Stimulated activated CD4-positive, alpha-beta T cell treated with anti-CD3 and anti-CD28 coated beads, Interleukin-2, amount 100 ng/mL, for 24 hours (primary cell): ENCODE measurements at regions not wholly inside any gene's neighbourhood (a gene's known extent, or its start where the extent isn't known, plus 50 kb on each side); places are given as distances from the start of the nearest gene placed in this dataset.
"Not testable (repeated sequence)": the region's sequence is repeated elsewhere in the genome, so short reads cannot be mapped to it uniquely, and the experiment has no call there.

Experiments used
- DNase-seq, 2 donors: peaks; one replicate each; pipeline ENCODE4 v3.0.0-alpha.2; 2020

DNA sequence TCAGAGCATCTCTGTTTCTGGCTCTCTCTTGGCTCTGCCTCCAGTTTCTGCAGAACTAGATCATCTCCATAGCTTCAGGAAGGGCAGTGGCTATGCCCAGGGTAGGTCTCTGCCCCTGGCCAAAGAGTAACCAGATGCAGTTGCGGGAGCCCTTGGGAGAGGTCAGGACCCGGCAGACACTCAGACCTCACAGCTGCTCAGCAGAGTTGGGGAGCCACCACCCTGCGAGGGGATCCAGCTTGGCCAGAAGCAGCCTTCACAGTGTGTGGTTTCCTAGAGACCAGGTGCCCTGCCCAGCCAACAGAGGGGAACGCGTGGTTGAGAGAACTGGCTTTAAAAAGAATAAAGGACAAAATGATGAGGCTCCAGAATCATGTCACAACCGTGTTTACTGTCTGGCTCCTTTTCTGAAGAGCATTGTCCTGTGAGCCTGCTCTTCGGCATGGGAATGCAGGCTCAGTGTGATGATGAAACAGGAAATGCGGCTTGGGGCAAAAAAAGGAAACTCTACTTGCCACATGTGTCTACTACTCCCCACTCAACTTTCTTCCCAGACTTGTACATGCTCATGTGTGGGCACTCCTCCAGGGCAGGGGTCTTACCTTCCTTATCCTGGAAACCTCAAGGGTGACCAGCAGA, 243.1 kb downstream of the INHBA start:
- no peak for DNase-seq

DNA sequence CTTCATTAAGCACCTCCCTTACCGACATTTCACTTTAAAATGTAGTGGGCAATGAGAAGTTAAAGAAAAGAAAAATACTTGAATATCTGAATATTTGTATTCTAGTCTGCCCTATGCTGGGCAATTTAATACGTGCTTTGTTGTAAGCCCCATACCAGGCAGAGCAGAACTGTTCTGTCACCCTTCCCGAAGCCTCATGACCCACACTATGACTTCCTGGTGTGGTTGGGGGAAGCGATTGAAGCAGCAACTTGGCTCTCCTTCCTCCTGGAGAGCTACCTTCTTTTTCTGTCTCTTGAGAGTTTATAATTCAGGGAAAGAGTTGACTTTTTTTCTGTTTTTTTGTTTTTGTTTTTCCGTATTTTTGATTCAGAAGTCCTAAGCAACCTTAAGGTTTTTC, 243.7 kb downstream of the INHBA start:
- DNase-seq: no peak

DNA sequence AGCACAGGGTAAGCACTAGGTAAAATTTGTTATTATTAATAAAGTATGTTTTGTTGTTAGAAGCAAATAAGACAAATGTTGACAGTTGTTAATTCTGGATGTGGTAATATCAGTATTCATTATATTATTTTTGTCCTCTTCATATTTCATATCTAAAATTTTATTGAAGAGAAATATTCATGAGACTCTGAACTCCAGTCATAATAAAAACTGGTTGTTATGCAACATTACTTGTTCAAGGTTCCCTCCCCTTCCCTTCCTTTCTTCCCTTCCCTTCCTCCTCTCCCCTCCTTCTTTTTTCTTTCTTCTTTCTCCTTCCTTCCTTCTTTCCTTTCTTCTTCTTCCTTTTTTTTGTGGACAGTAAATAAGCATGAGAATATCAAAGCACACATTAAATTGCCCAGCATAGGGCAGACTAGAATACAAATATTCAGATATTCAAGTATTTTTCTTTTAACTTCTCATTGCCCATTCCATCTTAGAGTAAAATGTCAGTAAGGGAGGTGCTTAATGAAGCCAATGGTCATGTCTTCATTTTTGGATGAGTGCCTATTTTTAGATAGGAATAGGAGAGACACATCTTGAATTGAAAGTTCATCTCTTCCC, 245.0 kb downstream of the INHBA start:
- DNase-seq: no peak

DNA sequence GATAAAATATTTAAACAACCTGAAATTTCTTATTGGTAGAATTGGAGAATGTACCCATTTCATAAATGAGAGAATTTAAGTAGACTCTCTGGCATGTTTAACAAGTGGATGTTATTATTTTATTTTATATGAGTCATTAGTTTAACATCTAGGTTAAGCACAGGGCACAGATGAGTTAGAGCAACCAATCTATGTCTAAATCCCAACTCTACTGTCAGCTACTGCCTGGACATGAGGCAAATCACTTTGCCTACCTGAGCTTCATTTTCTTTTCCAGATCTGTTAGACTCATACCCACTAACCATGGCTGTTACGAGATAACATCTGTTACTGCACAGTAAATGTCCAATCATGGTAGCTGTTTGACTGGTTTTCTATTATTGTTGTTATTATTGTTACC, 251.1 kb downstream of the INHBA start:
- no peak for DNase-seq

DNA sequence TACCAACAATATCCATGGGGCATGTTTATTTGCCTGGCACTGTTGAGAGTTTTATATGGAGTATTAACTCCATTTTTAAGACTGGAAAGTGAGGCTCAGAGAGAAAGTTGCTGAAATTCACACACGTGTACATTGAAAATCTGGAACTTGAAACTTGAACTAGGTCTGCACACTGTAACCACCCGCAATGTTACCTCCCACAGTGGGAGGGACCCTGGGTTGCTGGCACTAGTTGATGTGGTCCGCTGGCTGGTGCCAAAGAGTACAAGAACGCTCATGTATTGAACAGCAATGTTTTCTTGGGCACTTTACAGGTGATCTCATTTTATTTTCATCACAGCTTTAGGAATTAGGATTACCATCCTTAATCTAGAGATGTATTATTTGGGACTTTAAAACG, 253.2 kb downstream of the INHBA start:
- DNase-seq: no peak

DNA sequence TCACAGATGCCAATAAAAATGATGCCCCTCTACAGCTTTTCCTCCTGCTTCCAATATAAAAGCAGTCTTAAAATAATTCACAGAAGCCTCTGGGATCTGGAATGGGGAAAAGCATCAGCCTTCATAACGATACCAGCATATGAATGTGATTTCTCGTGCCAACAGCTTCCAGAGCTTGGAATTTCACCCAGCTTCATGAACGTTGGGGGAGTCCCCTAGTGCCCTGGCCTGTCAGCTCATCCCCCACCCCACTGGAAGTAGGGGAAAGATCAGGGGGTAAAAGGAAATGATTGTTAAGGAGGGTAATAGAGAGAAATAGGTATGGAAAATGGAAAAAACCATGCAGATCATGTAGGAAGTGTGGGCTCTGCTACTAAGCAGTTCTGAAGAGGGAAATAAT, 253.6 kb downstream of the INHBA start:
- no peak for DNase-seq

DNA sequence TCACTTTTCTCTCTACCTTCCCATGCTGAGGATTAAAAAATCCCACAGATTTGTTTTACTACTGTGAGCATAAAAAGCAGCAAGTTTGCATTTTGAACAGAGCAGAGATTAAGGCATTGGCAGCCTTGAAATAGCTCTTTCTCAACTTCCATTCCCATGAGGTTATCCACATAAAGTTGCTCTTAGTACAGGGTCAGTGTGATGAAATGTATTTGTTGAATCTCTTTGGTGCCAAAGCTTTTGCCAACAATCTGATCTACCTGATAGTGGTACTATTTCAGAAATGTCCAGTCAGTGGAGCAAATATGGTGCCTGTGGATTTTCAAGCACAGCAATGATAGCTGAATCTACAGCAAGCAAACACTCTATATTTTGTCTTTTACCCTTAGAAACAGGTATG, 254.8 kb downstream of the INHBA start:
- no peak for DNase-seq

DNA sequence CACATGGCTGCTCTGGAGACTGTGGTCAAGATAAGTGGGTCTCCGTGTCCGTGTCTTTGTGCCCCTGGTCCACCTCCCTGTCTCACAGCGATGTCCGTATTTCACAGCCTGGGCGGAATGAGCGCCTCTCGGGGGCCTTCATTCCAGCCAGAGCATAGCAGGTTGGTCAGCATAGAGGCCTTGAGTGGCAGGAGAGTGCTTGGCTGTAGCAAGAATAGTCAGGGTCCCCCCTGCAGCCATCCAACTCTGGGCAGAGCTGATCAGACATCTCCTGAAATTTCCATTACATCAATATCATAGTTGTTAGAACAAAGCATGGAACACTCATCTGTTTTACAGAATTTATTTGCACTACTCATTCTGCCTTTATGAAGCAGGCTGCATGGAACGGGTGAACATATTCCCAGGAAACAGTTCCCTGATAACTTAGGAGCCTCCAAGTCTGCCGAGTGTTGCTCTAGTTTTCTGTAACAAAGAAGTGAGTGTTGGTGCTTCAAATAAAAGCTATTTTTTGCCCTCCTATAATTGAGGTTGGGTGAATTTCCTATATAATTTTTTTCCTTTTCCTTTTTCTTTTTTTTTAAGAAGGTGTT, 255.3 kb downstream of the INHBA start:
- no peak for DNase-seq

DNA sequence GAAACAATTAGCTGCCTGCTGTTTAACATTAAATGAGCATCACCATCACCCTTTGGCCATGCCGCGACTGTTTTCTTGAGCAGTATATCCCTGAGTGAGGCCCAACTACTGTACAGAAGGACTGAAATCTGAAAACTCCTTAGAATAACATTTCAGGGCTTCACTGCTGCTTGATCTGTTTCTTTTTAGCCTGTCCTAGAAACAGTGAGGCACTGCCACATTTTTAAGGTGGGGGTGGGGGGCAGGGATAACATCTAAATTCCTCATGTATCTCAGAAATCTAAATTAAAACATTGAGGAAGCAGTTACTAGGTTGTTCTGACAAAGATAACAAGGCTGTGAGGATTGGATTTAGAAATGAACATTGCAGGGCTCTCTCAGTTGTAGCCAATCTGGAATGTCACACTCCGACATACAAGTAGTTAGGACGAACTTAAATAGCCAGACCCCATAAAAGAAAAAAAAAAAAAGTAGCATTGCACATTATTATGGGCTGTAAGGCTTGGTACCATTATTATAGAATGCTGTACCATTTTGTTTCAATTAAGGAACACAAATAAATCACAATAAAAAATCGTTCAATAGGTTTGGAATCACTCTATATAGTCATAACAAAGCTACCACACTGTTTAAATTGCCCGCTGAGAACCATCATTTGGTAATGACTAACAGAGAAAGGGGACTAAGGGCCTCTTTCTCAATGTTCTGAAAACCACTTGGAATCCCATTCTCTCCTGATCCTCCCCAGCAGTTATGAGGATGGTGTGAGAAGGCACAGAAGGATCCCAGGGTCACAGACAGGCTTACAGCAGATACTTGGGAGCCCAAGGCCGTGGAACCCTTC, 256.1 kb downstream of the INHBA start:
- DNase-seq: no peak

DNA sequence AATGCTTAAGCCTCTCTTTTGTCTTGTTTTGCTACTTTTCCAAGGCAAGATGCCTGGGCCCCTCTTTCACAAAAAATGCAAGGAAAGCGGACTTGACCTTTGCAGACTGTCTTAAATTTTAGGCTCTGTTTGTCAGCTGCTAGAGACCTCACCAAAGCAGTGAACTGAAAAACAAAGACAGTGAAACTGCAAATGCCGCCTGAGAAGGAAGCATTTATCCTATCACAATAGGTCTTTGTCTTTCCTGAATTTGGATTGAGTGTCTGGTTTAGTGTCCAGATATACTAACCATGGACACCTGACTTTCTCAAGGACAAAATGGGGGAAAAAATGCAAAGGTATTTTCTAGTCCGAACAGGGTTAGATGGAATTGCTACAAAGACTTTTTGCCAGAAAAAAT, 256.9 kb downstream of the INHBA start:
- no peak for DNase-seq

DNA sequence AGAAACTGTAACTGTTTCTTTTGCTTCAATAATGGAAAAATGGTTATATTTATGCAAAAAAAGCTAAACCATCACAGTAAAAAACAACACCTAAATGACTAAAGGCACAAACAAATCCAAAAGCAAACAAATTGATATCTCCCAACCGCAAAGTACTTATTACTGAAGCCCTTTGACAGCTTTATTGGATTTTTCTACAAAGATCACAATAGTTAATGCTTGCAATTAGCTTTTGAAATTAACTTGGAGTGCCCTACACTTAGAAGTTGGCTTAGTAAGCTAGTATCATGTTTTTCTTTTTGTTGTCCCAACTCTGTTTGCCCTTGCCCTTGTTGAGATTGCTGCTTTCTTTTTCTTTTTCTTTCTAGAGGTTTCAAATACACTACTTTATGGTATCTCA, 257.5 kb downstream of the INHBA start:
- DNase-seq: no peak

DNA sequence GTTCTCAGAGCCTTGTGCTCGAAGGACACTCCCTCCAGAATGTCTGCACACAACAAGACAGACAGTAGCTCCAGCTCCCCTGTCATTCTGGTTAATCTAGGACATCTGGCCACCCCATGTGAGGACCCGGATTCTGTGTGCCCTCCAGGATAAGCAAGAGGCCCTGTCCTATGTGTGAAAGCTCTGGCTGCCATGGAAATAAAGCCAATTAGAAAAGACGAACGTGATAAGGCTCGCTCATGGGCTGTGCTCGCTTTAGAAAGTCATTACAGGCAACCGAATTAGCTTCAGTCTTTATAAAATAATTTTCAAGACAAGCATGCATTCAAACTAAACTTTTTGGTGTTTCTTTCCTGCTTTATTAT, 263.4 kb downstream of the INHBA start:
- DNase-seq: no peak

DNA sequence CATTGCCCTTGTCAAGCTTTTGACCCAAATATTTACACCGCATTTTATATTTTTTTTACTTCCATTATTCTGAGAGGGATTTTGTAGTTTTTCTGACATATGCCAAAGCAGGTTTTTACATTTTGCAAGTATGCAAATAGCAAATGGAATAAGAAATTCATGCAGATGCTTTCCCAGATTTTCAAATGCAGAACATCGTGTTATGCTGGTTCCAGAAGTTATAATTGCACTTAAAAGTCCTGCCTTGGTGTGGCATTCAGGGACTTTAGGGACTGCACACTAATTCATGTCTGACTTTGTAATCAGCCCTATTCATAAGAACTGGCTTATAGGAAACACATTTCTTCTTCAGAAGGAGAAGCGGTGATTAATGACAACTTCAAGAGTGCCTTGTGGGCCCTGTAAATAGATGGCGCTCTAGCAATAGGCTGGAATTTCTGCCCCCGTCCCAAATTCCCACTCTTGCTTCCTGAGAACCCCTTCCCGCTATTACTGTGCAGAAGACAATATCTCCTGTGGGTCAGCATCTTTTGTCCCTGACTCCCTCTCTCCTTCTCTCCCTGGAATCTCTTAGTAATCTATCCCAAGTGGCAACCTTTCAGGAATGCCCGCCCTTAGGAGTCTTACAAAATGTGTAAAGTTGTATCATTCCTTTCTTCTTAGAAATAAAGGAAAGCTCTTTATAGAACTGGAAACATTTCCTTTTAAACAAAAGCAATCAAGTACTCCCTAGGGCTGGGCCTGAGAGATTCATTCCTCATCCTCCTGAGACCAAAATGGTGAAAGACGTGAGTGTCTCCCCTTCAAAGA, 264.0 kb downstream of the INHBA start:
- DNase-seq: no peak

DNA sequence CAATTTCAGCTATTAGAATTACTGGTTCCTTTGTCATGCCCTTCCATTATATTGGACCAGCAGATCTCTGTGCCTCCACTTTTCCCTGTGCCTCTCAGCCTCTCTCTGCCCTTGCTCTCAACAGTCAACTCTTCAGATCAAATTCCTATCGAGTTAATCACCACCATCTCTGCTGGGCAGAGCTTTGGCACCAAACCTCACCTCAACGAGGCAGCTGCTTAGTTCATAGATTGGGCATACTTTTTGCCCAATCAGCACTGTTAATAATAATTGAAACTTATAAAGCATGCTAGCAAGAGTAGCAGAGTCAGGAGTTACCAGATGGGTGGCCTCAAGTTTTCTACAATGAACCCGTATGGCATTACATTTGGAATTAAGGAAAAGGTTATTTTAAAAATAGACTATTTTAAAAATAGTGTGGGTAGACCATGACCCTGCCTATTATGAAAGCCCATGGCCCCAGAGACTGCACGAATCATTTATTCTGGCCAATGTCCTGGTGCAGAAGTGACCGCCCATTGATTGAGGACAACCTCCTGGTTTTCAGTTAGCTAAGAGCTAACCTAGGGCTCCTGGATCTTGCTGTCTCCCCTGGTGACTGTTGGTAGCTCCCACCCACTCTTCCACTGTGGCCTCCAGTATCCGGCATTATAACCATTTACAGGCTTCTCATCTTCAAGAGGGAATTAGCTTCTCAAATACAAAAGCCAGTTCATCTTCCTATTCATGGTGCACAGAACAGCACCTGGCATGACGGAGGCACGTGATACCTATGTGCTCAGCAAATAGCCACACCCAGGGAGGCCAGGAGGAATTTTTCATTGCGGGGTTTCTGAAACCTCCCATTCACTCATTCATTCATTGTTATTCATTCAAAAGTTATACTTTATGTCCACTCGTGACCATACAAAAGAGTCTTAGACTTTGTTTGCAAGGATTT, 265.4 kb downstream of the INHBA start:
- DNase-seq: no peak

DNA sequence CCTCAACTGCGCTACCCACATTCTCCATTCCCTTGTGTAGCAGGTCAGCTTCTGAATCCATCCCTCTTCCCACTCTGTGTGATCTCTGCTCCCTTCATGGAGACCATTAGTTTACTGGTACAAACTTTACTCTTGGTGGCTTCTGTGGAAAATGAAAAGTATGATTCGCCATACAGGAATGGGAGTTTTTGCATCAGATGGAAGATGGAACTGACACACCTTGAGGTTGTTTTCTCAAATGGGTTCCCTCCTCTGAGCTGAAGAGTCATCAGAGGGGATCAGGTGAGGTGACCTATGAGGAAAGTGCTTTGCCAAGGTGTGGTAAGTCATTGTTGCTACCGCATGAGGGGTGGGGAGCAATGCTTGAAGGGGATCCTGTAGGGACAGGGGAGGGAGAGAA, 266.8 kb downstream of the INHBA start:
- DNase-seq: no peak

DNA sequence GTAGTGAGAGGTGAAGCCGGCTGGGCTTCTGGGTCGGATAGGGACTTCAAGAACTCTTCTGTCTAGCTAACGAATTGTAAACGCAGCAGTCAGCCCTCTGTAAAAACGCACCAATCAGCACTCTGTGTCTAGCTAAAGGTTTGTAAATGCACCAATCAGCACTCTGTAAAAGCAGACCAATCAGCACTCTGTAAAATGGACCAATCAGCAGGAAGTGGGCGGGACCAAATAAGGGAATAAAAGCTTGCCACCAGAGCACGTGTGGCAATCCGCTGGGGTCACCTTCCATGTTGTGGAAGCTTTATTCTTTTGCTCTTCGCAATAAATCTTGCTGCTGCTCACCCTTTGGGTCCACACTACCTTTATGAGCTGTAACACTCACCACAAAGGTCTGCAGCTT, 267.9 kb downstream of the INHBA start:
- not testable (repeated sequence) for DNase-seq

DNA sequence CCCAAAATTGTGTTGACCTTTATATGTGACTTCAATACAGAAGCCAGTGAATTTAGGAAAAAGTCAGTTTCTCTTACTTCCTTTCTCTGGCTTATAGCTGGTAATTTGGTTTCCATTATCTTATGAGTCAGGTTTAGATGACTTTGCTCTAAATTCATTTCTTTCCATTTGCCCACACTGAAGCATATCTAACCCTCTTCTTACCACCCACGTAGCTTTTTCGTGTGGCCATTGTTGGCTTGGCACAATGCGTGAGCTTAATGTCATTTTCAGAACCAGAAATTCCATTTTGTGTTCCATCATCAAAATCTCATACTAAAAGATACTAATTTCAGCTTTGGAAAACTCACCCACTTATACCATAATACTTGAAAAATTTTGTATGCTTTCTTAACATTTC, 271.2 kb downstream of the INHBA start:
- DNase-seq: no peak

DNA sequence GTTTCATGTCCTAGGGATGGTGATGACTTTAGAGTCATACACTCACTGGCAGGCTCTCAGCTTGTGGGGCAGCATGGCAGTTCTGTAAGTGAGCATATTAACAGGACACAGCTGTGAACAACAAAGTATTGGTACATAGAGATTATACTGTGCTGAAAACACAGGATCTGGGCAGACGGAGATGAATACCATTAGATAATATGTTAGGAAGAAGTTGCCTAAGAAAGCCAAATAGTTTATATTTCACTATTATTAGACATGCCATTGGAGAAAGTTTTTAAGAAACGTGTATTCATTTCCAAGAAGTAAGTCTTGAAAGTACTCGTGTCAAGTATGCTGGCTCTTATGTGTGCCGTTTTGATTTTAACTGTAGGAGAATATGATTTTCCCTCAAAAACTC, 274.5 kb downstream of the INHBA start:
- DNase-seq: no peak

DNA sequence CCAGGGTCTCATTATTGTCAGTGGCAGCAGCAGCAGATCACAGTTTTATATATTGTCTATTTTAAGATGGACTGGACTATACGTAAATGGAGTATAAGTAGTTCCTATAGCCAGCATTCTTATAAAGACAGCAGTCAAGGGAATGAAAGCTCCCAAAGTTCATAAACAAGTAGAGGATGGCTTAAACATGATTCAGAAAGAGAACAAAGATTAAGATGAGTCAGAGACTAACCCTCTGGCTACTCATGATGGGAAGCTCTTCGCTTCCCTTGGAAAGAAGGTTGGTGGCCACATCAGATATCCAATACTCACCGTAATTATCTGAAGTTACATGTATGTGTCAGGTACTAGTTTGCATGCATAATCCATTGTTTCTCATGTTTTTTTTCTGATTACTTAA, 277.0 kb downstream of the INHBA start:
- DNase-seq: no peak

DNA sequence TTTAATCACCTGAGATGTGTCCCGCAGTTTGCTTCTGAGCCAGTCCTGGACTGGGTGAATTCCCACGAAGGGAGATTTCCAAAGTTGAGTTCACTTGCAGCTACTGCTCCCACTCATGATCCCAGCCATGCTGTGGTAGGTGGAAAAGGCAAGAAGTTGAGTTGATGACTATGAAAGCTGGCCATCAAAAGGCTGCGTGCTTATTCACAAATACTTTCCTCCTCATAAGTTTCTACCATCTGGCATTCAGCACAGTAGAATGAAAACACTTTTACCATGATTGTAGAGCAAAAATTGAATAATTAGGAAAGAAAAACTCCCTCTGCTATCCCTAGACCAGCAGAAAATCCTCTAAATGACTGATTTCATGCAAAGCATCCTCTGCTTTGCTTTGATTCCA, 281.8 kb downstream of the INHBA start:
- no peak for DNase-seq

DNA sequence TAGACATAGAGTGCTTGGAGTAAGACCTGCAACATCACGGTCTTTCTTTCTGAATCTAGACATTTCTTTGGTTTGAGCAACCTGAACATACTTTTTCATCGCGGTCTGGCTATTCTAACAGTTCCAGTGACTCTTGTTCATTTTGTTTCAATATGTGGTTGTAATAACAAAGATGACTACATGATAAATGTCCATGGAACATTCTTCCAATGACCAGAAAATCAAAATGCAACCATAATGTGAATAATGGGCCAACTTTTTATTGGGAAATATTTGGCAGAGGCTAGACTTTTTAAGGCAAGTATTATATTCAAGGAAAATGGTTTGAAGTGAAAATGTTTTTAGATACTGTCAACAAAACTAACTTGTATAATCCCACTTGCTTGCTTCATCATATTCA, 282.5 kb downstream of the INHBA start:
- DNase-seq: no peak

DNA sequence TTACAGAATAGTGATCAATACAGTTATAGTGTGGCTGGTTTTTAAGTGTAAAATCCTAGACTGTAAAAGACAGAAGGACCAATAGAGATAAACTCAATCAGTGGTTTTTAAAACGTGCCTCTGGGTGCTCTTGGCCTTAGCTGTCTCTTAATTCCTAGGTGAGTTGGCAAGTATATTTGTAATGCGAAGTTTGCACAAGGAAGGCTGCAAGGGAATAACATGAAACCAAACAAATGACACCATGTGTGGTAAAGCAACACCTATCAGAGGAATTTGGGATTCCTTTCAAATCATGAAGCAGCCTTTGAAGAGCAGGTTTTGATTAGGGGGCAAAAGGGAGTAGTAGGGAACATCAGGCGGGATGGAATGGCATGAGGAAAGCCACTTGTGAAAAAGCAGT, 284.6 kb downstream of the INHBA start:
- DNase-seq: no peak
